WERI-Rb-1 (cell line): ENCODE measurements at regions not wholly inside any gene's neighbourhood (a gene's known extent, or its start where the extent isn't known, plus 50 kb on each side); places are given as distances from the start of the nearest gene placed in this dataset.
"Not testable (repeated sequence)": the region's sequence is repeated elsewhere in the genome, so short reads cannot be mapped to it uniquely, and the experiment has no call there.

ENCODE experiments used
- DNase-seq: peaks from one replicate; pipeline ENCODE4 v3.0.0-alpha.2; 2020
- H3K27ac ChIP-seq: fragments of 250-450 bp; sonication (Bioruptor Pico); 2 replicates; pipeline ENCODE4 v1.5.1; 2020; ENCODE audit warnings: mild to moderate bottlenecking, moderate library complexity
- H3K27me3 ChIP-seq: fragments of 250-450 bp; sonication (Bioruptor Pico); 2 replicates; pipeline ENCODE4 v1.5.1; 2021; ENCODE audit warnings: mild to moderate bottlenecking, low read depth, moderate library complexity; ENCODE audit not compliant: insufficient read depth, severe bottlenecking
- H3K36me3 ChIP-seq: fragments of 250-450 bp; sonication (Bioruptor Pico); 2 replicates; pipeline ENCODE4 v1.5.1; 2020; ENCODE audit warnings: mild to moderate bottlenecking, moderate library complexity
- H3K4me3 ChIP-seq: 2 replicates; pipeline ENCODE4 v1.5.1; 2011; ENCODE audit warnings: low read depth, mild to moderate bottlenecking, control low read depth, low read length
- H3K9me3 ChIP-seq: fragments of 250-450 bp; sonication (Bioruptor Pico); 2 replicates; pipeline ENCODE4 v1.5.1; 2021; ENCODE audit warnings: mild to moderate bottlenecking, moderate library complexity; ENCODE audit not compliant: severe bottlenecking
- TF ChIP-seq, protein P1 (sequence below): IDR thresholded peaks from 2 replicates; pipeline ENCODE4 v1.5.1; 2011; ENCODE audit warnings: low read depth, mild to moderate bottlenecking, control low read depth, inconsistent platforms, low read length

DNA sequence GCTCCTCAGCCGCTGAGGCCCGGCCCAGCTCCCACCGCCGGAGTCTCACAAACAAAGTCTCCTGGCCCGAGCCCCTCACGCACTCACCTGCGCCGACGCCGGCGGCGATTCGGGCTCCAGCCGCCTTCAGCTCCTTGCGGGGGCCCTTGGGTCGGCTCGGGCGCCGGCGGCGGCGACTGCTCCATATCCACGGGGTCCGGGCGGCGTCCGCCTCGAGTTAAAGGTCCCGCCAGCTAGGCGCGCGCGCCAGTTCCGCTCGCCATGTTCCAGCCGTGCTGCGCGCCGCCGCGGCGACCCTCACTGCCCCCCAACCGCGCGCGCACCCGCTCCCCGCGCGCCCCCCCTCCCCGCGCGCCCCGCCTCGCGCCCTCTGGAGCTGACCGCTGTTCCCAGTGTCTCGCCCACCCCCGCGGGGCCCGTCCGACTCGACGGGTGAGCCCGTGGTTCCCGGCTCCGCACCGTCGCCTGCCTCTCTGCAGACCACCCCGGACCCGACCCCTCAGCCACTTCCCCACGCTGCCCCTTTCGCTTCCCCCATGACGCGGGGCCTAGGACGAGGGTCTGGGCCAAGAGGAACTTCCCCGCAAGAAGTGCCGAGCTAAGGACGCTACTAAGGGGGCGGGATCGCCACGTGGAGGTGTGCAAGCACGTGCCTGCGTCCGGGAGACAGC, 396.1 kb downstream of the ZNF33B start:
- no peak for DNase-seq
- H3K27me3 ChIP-seq = no peaks in the 10 kb centered on the region
- no peak overlapping the region for H3K27ac ChIP-seq
- no peaks in the 10 kb centered on the region for H3K36me3 ChIP-seq
- no peak overlapping the region for H3K4me3 ChIP-seq
- no peaks in the 10 kb centered on the region for H3K9me3 ChIP-seq
- TF ChIP-seq, protein P1, sequence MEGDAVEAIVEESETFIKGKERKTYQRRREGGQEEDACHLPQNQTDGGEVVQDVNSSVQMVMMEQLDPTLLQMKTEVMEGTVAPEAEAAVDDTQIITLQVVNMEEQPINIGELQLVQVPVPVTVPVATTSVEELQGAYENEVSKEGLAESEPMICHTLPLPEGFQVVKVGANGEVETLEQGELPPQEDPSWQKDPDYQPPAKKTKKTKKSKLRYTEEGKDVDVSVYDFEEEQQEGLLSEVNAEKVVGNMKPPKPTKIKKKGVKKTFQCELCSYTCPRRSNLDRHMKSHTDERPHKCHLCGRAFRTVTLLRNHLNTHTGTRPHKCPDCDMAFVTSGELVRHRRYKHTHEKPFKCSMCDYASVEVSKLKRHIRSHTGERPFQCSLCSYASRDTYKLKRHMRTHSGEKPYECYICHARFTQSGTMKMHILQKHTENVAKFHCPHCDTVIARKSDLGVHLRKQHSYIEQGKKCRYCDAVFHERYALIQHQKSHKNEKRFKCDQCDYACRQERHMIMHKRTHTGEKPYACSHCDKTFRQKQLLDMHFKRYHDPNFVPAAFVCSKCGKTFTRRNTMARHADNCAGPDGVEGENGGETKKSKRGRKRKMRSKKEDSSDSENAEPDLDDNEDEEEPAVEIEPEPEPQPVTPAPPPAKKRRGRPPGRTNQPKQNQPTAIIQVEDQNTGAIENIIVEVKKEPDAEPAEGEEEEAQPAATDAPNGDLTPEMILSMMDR = no peak

DNA sequence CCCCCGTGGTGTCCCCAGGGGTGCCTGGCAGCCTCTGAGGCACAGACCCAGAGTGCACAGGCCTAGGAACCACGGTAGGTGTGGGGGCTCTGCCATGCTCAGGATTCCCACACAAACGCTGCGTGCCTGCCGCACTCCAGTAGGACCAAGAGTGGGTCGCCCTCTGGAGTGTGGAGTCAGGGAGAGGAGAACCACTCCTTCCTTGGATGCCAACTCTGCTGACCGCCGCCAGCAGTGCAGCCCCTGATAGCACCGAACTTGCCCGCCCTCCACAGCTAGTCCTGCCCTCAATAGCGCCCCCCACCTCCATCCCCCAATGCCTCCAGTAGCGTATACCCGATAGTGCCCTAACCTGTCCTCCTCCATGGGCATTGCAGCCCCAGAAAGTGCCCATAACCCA, 402.0 kb downstream of the ZNF33B start:
- not testable (repeated sequence) for H3K27me3 ChIP-seq, H3K27ac ChIP-seq, DNase-seq, H3K9me3 ChIP-seq, H3K36me3 ChIP-seq, H3K4me3 ChIP-seq

DNA sequence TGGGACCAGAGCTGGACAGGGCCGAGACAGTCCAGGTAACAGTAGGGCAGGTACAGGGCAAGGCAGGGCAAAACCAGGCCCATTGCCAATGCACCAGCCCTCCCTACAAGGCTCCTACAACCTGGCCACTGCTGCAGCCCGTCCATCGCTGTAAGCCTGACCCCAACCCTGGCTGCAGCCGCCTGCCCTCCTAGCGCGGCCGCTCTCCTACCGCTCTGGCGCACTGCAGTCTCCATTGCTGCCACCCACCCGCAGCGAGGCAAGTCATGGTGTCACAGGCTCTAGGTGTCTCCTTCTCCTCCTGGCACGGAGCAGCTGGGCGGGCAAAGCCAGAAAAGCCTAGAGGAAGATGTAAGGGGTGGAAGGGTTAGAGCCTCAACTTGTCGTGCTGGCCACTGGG, 402.6 kb downstream of the ZNF33B start:
- H3K27ac ChIP-seq, DNase-seq, H3K9me3 ChIP-seq, H3K4me3 ChIP-seq, H3K27me3 ChIP-seq, H3K36me3 ChIP-seq: not testable (repeated sequence)

DNA sequence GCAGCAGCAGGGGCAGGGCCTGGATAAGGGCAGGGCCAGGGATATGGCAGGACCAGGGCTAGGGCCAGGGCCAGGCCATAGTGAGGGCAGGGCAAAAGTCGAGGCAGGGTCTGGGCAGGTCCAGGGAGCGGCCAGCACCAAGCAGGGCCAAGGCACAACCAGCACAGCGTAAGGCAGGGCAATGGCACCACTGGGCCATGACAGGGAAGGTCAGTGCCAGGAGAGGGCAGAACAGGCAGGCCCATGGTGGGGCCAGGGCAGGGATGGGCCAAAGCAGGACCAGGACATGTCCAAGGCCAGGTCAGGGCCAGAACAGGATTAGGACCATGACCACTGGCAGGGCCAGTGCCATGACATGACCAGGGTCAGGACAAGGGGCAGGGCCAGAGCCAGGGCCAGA, 403.1 kb downstream of the ZNF33B start:
- H3K27me3 ChIP-seq, H3K27ac ChIP-seq, H3K36me3 ChIP-seq, DNase-seq, H3K9me3 ChIP-seq, H3K4me3 ChIP-seq: not testable (repeated sequence)

DNA sequence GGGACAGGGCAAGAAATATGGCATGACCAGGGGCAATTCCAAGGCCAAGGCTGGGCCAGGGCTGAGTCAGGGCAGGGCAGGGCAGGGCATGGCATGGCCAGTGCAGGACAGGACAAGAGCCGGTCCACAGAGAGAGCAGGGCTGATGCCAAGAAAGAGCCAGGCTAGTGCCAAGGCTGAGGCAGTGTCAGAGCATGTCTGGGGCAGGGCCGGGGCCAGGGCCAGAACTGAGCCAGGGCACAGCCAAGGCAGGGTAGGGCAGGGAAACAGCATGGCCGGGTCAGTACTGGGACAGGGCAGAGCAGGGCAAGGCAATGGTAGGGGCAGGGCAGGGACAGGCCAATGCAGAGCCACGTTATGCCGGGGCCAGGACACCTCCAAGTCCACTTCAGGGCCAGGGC, 403.9 kb downstream of the ZNF33B start:
- DNase-seq, H3K36me3 ChIP-seq, H3K27ac ChIP-seq, H3K9me3 ChIP-seq, H3K27me3 ChIP-seq, H3K4me3 ChIP-seq: not testable (repeated sequence)

DNA sequence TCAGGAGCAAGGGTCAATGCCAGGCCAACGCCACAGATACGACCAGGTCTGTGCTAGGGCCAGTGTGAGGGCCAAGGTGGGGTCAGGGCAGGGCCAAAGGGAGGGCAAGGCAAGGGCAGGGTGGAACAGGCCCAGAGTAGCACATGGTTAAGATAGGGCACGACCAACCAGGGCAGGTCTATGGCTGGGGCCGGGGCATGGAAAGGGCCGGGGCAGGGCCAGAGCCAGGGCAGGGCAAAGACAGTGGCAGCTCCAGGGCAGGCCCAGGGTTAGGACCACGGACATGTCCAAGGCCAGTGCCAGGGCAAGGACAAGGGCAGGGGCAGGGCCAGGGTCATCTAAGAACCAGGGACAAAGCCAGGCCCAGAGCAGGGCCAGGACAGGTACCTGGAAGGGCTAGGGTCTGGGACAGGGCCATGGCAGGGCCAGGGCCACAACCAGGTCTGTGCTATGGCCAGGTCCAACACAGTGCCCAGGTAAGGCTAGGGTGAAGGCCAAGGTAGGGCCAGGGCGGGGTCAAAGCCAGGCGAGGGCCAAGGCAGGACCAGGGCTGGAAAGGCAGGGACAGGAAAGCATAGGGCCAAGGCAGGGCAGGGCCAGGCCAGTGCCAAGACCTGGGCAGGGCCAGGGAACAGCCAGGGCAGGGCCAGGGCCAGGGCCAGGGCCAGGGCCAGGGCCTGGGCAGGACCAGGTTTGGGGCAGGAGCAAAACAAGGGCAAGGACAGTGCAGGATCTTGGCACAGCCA, 404.7 kb downstream of the ZNF33B start:
- DNase-seq, H3K36me3 ChIP-seq, H3K27me3 ChIP-seq, H3K27ac ChIP-seq, H3K4me3 ChIP-seq, H3K9me3 ChIP-seq: not testable (repeated sequence)

DNA sequence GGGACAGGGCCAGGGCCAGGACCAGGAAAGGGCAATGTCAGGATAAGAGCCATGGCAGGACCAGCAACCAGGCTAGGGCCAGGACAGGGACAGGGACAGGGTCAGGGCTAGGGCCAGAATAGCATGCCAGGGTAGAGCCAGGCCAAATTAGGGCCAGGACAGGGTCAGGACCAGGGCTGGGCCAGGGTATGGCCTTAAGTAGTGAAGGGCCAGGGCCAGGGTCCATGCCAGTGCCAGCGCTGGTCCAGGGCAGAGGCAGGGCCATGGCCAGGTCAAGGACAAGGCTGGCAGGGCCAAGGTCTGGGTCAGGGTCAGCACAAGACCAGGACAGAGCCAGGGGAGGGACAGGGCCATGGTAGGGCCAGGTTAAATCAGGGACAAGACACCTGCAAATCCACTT, 405.4 kb downstream of the ZNF33B start:
- DNase-seq, H3K27me3 ChIP-seq, H3K36me3 ChIP-seq, H3K27ac ChIP-seq, H3K9me3 ChIP-seq, H3K4me3 ChIP-seq: not testable (repeated sequence)

DNA sequence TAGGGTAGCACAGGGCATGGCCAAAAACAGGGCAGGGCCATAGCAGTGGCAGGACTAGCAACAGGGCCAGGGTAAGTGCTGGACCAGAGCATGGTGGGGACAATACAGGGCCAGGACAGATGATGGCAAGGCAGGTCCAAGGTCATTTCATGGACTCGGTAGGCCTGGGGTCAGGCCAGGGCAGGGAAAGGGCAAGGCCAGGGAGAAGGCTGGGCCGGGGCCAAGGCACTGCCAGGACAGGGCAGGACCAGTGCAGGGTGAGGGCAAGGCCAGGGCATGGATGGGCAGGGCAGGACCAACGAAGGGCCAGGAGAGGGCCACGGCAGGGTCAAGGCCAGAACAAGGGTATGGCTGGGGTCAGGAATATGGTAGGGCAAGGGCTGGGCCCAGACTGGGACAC, 407.6 kb downstream of the ZNF33B start:
- H3K27ac ChIP-seq, H3K27me3 ChIP-seq, H3K9me3 ChIP-seq, H3K36me3 ChIP-seq, DNase-seq, H3K4me3 ChIP-seq: not testable (repeated sequence)

DNA sequence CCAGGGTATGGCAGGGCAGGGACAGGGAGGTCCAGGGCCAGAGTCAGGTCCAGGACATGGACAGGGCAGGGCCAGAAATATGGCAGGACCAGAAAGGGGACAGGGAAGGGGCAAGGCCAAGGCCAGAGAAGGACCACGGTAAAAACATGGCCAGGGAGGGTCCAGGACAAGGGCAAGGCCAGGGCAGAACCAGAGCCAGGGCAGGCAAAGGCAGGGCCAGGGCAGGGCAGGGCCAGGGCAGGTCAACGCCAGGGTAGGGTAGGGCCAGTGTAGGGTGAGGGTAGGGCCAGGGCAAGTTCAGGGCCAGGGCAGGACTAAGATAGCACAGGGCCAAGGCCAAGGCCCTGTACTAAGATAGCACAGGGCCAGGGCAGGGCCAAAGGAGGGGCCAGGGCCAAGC, 408.3 kb downstream of the ZNF33B start:
- not testable (repeated sequence) for H3K4me3 ChIP-seq, H3K27me3 ChIP-seq, DNase-seq, H3K9me3 ChIP-seq, H3K36me3 ChIP-seq, H3K27ac ChIP-seq

DNA sequence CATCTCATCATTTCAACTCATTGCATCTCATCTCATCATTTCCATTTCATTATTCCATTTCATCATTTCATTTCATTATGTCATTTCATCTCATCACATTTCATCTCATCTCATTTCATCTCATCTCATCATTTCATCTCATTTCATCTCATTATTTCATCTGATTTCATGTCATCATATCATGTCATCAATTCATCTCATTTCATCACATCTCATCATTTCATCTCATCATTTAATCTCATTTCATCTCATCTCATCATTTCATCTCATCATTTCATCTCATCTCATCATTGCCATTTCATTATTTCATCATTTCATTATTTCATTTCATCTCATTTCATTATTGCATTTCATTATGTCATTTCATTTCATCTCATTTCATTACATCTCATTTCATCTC, 410.5 kb downstream of the ZNF33B start:
- not testable (repeated sequence) for DNase-seq, H3K9me3 ChIP-seq, H3K36me3 ChIP-seq, H3K27ac ChIP-seq, H3K27me3 ChIP-seq, H3K4me3 ChIP-seq

DNA sequence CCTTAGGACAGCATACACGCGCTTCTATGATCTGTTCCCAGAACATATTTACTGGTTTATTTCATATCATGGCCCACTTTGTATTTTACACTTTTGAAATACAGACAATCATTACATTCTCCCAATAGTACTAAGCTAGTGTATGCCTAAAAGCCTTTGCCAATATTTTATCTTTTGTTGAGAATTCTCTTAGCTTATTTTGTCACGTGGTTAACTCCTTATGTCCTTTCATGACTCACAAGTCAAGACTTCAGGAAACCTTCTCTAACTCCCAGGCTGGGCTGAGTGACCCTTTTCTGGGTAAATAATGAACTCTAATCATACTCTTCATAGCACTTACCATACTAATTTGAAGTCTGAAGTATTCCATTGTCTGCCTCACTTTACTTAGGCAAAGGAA, 444.8 kb downstream of the ZNF33B start:
- not testable (repeated sequence) for DNase-seq, H3K27me3 ChIP-seq, H3K9me3 ChIP-seq, H3K4me3 ChIP-seq, H3K27ac ChIP-seq, H3K36me3 ChIP-seq
